GM23338 (cell line): ENCODE measurements at regions not wholly inside any gene's neighbourhood (a gene's known extent, or its start where the extent isn't known, plus 50 kb on each side); places are given as distances from the start of the nearest gene placed in this dataset.

Source experiments
- CREB1 ChIP-seq: fragments of 250-450 bp; sonication (Bioruptor Pico); IDR thresholded peaks from 2 replicates; pipeline ENCODE4 v1.5.0; 2020; ENCODE audit warnings: low read depth, mild to moderate bottlenecking, moderate library complexity
- ETS1 ChIP-seq: IDR thresholded peaks from 2 replicates; pipeline ENCODE4 v1.6.1; 2016; ENCODE audit warnings: antibody characterized with exemption
- EZH2 ChIP-seq: fragments of 200-600 bp; sonication (generic); IDR thresholded peaks from one replicate; pipeline ENCODE4 v1.8.0; 2017; ENCODE audit warnings: antibody characterized with exemption, mild to moderate bottlenecking, low read depth; ENCODE audit not compliant: unreplicated experiment
- EZH2phosphoT487 ChIP-seq: fragments of 200-600 bp; sonication (generic); IDR thresholded peaks from one replicate; pipeline ENCODE4 v1.8.1; 2018; ENCODE audit warnings: antibody characterized with exemption; ENCODE audit not compliant: unreplicated experiment
- NANOG ChIP-seq: IDR thresholded peaks from 2 replicates; pipeline ENCODE4 v1.6.1; 2016; ENCODE audit warnings: antibody characterized with exemption, borderline replicate concordance
- REST ChIP-seq: IDR thresholded peaks from one replicate; pipeline ENCODE4 v1.6.1; 2018; ENCODE audit warnings: antibody characterized with exemption; ENCODE audit not compliant: unreplicated experiment
- ZNF462 ChIP-seq: fragments of 250-450 bp; sonication (Bioruptor Pico); IDR thresholded peaks from 2 replicates; pipeline ENCODE4 v1.5.0; 2020; ENCODE audit warnings: mild to moderate bottlenecking, moderate library complexity

- no peak for TF ChIP-seq ZNF462
- no peak for TF ChIP-seq REST
- TF ChIP-seq ETS1 = no peak
- TF ChIP-seq NANOG = no peak
- TF ChIP-seq EZH2phosphoT487 = no peak
- TF ChIP-seq EZH2 = no peak
- no peak for TF ChIP-seq CREB1 (CRISPR knock-in tag)
Measured at GRCh38 chr3:70818145-70818544, 505.7 kb upstream of the MDFIC2 start (continued).
